ENCODE measurements at regions not wholly inside any gene's neighbourhood (a gene's known extent, or its start where the extent isn't known, plus 50 kb on each side); places are given as distances from the start of the nearest gene placed in this dataset.

- H3K4me1 Mint-ChIP-seq: peaks cover 45% of the 10 kb centered on the region
- Histone ChIP-seq H3K4me2 (replicated peaks; ENCODE audit: extremely low read depth, low read length, poor library complexity, severe bottlenecking) (no peak overlapping the region), H3K27me3 (ENCODE audit: control insufficient read depth in 2 of 2, insufficient read depth in 2 of 2, low read length in 2 of 2) (no peaks in the 10 kb centered on the region), H3K79me2 (ENCODE audit: insufficient read depth, low read length) (no peaks in the 10 kb centered on the region), H2AFZ (ENCODE audit: insufficient read depth, low read depth, low read length, poor library complexity, severe bottlenecking) (peak overlapping the region; percentile 21), H3K36me3 (replicated peaks in 1 of 2; ENCODE audit: control insufficient read depth in 1 of 2, insufficient read depth in 2 of 2, low read length in 2 of 2) (no peaks in the 10 kb centered on the region), H4K20me1 (ENCODE audit: insufficient read depth, low read length) (no peaks in the 10 kb centered on the region), H3K27ac (ENCODE audit: low read depth in 1 of 2, low read length in 2 of 2) (peak overlapping the region; percentile 51 to 78), H3K9me3 (replicated peaks in 1 of 2; ENCODE audit: control insufficient read depth in 1 of 2, insufficient read depth in 1 of 2, low read length in 2 of 2) (no peaks in the 10 kb centered on the region), H3K4me3 (replicated peaks in 1 of 3; ENCODE audit: low read depth in 2 of 3, low read length in 3 of 3) (peak overlapping the region in 1 of 3 experiments; percentile 54), H3K9ac (ENCODE audit: insufficient read depth, low read length, poor library complexity, severe bottlenecking) (no peak overlapping the region), H3K4me1 (ENCODE audit: control insufficient read depth in 1 of 2, insufficient read depth in 2 of 2, low read length in 2 of 2) (peaks cover 29 to 53% of the 10 kb centered on the region in 2 donors)
- no peak overlapping the region for H3K4me3 Mint-ChIP-seq
- H3K9me3 Mint-ChIP-seq: peaks cover 0 to 2% (median 0%) of the 10 kb centered on the region in 7 donors
- H3K36me3 Mint-ChIP-seq: no peaks in the 10 kb centered on the region
- peak overlapping the region in 6 of 7 donors; percentile 91 to 98 (median 94) for H3K27ac Mint-ChIP-seq
- DNase-seq: no peak
- intact Hi-C loops (cut with micrococcal nuclease): loop anchor here in 1 of 2 donors (5.0 to 10.0 kb wide), 2 partner anchors 71 to 219 kb away; no protein-coding TSS in a partner anchor
- no peak for TF ChIP-seq CTCF (IDR thresholded peaks at IDR 0.05)
- WGBS (ENCODE audit: insufficient coverage): 97% methylated on average over 4 of the region's 5 CpGs
- H3K27me3 Mint-ChIP-seq (ENCODE audit: low read depth in 3 of 3): peaks cover 0 to 3% (median 2%) of the 10 kb centered on the region in 3 donors
Observed at GRCh38 chr5:54743581-54743980, 226.0 kb downstream of the SNX18 start.

- intact Hi-C loops (cut with micrococcal nuclease): loop anchor here in 1 of 2 donors (5.0 to 10.0 kb wide), 2 partner anchors 70 to 218 kb away; no protein-coding TSS in a partner anchor
Observed at GRCh38 chr5:54742417-54742891, 224.9 kb downstream of the SNX18 start.

More at GRCh38 chr5:54742417-54742891, 224.9 kb downstream of the SNX18 start:
- Histone ChIP-seq H3K4me2 (replicated peaks; ENCODE audit: extremely low read depth, low read length, poor library complexity, severe bottlenecking) (no peak overlapping the region), H3K9ac (ENCODE audit: insufficient read depth, low read length, poor library complexity, severe bottlenecking) (no peak overlapping the region), H3K79me2 (ENCODE audit: insufficient read depth, low read length) (no peaks in the 10 kb centered on the region), H2AFZ (ENCODE audit: insufficient read depth, low read depth, low read length, poor library complexity, severe bottlenecking) (no peak overlapping the region), H4K20me1 (ENCODE audit: insufficient read depth, low read length) (no peaks in the 10 kb centered on the region), H3K27ac (ENCODE audit: low read depth in 1 of 2, low read length in 2 of 2) (no peak overlapping the region), H3K9me3 (replicated peaks in 1 of 2; ENCODE audit: control insufficient read depth in 1 of 2, insufficient read depth in 1 of 2, low read length in 2 of 2) (no peaks in the 10 kb centered on the region), H3K4me1 (ENCODE audit: control insufficient read depth in 1 of 2, insufficient read depth in 2 of 2, low read length in 2 of 2) (peaks cover 38 to 64% of the 10 kb centered on the region in 2 donors), H3K36me3 (replicated peaks in 1 of 2; ENCODE audit: control insufficient read depth in 1 of 2, insufficient read depth in 2 of 2, low read length in 2 of 2) (no peaks in the 10 kb centered on the region), H3K4me3 (replicated peaks in 1 of 3; ENCODE audit: low read depth in 2 of 3, low read length in 3 of 3) (no peak overlapping the region), H3K27me3 (ENCODE audit: control insufficient read depth in 2 of 2, insufficient read depth in 2 of 2, low read length in 2 of 2) (no peaks in the 10 kb centered on the region)
- no peak for TF ChIP-seq CTCF (IDR thresholded peaks at IDR 0.05)
- WGBS (ENCODE audit: insufficient coverage): 90% methylated on average over 5 of the region's 7 CpGs
- H3K4me3 Mint-ChIP-seq: no peak overlapping the region
- DNase-seq: no peak
- H3K4me1 Mint-ChIP-seq: peaks cover 53% of the 10 kb centered on the region
- H3K36me3 Mint-ChIP-seq: no peaks in the 10 kb centered on the region
- H3K27ac Mint-ChIP-seq: no peak overlapping the region
- H3K9me3 Mint-ChIP-seq: peaks cover 0 to 3% (median 0%) of the 10 kb centered on the region in 7 donors
- H3K27me3 Mint-ChIP-seq (ENCODE audit: low read depth in 3 of 3): peaks cover 0 to 4% (median 3%) of the 10 kb centered on the region in 3 donors
